ENCODE measurements at regions not wholly inside any gene's neighbourhood (a gene's known extent, or its start where the extent isn't known, plus 50 kb on each side); places are given as distances from the start of the nearest gene placed in this dataset.

DNA sequence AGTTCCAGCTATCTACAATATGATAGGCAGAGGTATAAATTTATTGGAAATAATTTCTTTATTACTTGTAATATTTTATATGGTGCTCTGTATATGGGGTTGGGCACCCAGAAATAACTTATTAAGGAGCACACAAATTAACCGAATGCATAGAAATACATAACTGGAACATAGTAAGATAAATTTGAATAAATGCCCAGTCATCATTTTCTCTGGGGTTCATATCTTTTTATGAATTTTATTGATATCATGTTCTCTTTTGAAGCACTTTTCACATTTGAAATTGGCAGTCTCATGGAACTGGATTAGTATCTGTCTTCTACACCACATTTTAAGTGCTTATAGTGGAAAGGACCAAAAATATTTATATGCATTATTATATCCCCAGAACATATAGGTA is 122.0 kb downstream of the PCDH7 start:
- DNase-seq (ENCODE audit: extremely low read depth, low read depth) = no peak
- H3K4me3 ChIP-seq (replicated peaks; ENCODE audit: low read depth, low read length) = no peak overlapping the region
- no peak for TF ChIP-seq CTCF (IDR thresholded peaks at IDR 0.05; ENCODE audit: low read depth, low read length, missing control alignments)

DNA sequence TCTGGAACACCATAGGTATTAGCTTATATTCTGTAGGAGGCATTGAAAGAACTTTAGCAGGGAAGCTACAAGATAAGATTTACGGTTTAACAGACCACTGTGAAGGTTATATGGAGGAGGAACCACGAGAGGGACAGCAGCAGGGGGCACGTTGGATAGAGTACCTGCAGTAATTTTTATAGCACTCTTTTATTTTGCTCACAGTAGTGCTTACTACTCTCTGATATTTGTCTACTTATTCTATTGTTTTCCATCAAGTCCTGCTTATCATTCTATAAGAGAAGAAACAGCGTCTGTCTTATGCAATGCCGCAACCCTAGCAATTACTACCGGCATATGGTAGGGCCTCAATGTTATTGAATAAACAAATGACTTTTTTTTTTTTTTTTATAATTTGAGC is 122.5 kb downstream of the PCDH7 start:
- no peak overlapping the region for H3K4me3 ChIP-seq (replicated peaks; ENCODE audit: low read depth, low read length)
- TF ChIP-seq CTCF (IDR thresholded peaks at IDR 0.05; ENCODE audit: low read depth, low read length, missing control alignments) = no peak
- DNase-seq (ENCODE audit: extremely low read depth, low read depth) = no peak

DNA sequence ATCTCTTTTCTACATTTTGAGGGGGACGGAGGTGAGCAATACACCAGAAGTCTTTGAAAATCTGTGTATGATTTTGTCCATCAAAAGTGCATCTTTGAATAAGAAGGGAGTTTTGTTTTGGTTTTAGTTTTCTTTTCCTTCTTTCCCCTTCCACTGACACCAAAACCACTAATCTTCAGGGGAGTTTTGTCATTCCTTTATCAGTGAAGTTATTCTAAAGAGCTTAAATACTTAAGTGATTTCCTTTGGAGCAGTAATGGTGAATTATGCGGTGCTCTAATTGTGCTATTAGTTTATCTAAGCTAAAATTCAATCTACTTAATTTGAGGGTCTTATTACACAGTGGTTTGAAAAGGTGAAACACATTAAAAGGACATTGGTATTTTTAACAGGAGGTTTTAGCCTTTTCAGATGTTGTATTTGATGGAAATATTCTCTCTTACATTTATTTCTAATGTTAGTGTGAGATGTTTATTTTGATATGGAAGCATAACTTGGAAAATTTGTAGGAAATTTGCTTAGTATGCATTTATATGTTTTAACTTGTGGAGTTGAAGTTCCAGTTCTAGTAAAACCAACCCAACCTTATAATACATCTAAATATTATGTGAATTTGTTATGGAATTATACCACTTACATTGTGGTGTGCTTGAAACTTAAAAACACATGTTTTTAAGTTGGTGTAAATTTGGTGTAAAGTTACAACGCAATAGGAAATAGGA is 124.9 kb downstream of the PCDH7 start:
- no peak overlapping the region for H3K4me3 ChIP-seq (replicated peaks; ENCODE audit: low read depth, low read length)
- DNase-seq (ENCODE audit: extremely low read depth, low read depth) = no peak
- TF ChIP-seq CTCF (IDR thresholded peaks at IDR 0.05; ENCODE audit: low read depth, low read length, missing control alignments) = no peak

DNA sequence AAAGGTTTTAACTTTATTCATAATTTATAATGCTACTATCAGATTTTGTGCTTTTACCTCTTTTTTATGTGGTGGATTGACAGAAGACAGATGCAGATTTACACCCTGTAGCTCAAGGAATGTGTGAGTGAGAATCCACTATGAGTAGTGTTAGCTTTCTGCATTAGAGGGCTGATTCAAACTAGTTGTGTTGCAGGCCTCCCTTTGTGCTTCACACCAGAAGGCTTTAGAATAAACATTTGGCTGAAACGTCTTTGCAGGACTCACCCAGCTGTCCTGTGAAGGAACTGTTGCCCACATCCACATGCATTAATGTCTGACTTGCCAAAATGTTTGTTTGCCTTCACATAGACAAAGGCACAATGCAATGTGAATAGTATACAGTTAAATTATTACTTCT is 127.0 kb downstream of the PCDH7 start:
- no peak overlapping the region for H3K4me3 ChIP-seq (replicated peaks; ENCODE audit: low read depth, low read length)
- no peak for DNase-seq (ENCODE audit: extremely low read depth, low read depth)
- no peak for TF ChIP-seq CTCF (IDR thresholded peaks at IDR 0.05; ENCODE audit: low read depth, low read length, missing control alignments)

GRCh38 chr4:30847958-30848357 is 127.8 kb downstream of the PCDH7 start:
- no peak for TF ChIP-seq CTCF (IDR thresholded peaks at IDR 0.05; ENCODE audit: low read depth, low read length, missing control alignments)
- no peak overlapping the region for H3K4me3 ChIP-seq (replicated peaks; ENCODE audit: low read depth, low read length)
- no peak for DNase-seq (ENCODE audit: extremely low read depth, low read depth)

DNA sequence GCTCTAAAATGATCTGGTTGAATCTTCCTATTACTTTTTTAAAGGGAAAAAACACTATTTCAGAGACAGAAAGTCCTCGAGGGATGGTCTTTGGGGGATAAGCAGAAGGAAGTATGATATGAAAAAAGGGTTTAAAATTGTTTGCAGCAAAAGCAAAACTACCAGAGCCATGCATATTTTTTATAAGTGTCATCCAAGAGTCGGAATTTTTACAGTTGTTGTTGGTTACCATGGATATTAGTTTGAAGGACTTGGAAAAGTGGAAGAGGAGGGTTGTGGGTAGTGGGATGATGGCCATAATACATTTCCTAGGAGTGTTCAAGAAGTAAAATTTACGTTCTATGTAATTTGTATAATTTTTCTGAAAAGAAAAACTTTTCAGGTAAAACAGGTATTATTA is 134.4 kb downstream of the PCDH7 start:
- no peak overlapping the region for H3K4me3 ChIP-seq (replicated peaks; ENCODE audit: low read depth, low read length)
- no peak for TF ChIP-seq CTCF (IDR thresholded peaks at IDR 0.05; ENCODE audit: low read depth, low read length, missing control alignments)
- DNase-seq (ENCODE audit: extremely low read depth, low read depth) = no peak

GRCh38 chr4:30855232-30855631 is 135.1 kb downstream of the PCDH7 start:
- no peak for TF ChIP-seq CTCF (IDR thresholded peaks at IDR 0.05; ENCODE audit: low read depth, low read length, missing control alignments)
- DNase-seq (ENCODE audit: extremely low read depth, low read depth) = no peak
- no peak overlapping the region for H3K4me3 ChIP-seq (replicated peaks; ENCODE audit: low read depth, low read length)

All from HFF-Myc (cell line).